SK-N-SH (cell line): ENCODE measurements at regions not wholly inside any gene's neighbourhood (a gene's known extent, or its start where the extent isn't known, plus 50 kb on each side); places are given as distances from the start of the nearest gene placed in this dataset.

Experiments
- CTCF ChIA-PET: fragments of 300-600, 350-600 bp; formaldehyde crosslinking; extraction: SDS; loops from one replicate; lab custom pipeline; 2021; lab: Yijun Ruan, JAX
- POLR2A ChIA-PET: fragments of 350-600 bp; sonication (Branson Sonifier 250); formaldehyde crosslinking; extraction: SDS; loops from one replicate; lab custom pipeline; 2020; ENCODE audit warnings: antibody characterized with exemption, inconsistent platforms; lab: Yijun Ruan, JAX
- DNase-seq: peaks from one replicate; pipeline ENCODE4 v3.0.0; 2012
- H2AFZ ChIP-seq: fragments of 200-600 bp; sonication (generic); 2 replicates; pipeline ENCODE4 v1.8.1; 2016; ENCODE audit warnings: antibody characterized with exemption, mild to moderate bottlenecking, low read depth
- H3F3A ChIP-seq: fragments of 200-600 bp; sonication (generic); replicated peaks from 2 replicates; pipeline ENCODE3; 2016; ENCODE audit warnings: antibody characterized with exemption, mild to moderate bottlenecking; ENCODE audit not compliant: insufficient read depth
- H3K27ac ChIP-seq, 2 experiments: fragments of 200-500 bp in 1 of 2; fragments of 200-600 bp in 1 of 2; sonication (Bioruptor generic) in 1 of 2; sonication (generic), shearing (Covaris generic) in 1 of 2; 2 replicates each; pipeline versions ENCODE4 v1.5.1 to v1.6.1; 2014 to 2016; ENCODE audit warnings: low read depth in 2 of 2, inconsistent platforms in 1 of 2, low read length in 1 of 2, mild to moderate bottlenecking in 1 of 2, mixed read lengths in 1 of 2
- H3K27me3 ChIP-seq: fragments of 200-600 bp; sonication (generic), shearing (Covaris generic); 2 replicates; pipeline ENCODE4 v1.6.1; 2016; ENCODE audit warnings: mixed run types; ENCODE audit not compliant: insufficient read depth
- H3K36me3 ChIP-seq, 2 experiments: fragments of 200-500 bp in 1 of 2; fragments of 200-600 bp in 1 of 2; sonication (Bioruptor generic) in 1 of 2; sonication (generic) in 1 of 2; replicated peaks in 1 of 2; 2 replicates each; pipeline versions ENCODE3 to v1.5.1; 2014 to 2016; ENCODE audit warnings: low read length in 1 of 2, mild to moderate bottlenecking in 1 of 2; ENCODE audit not compliant: insufficient read depth in 2 of 2, control insufficient read depth in 1 of 2
- H3K4me1 ChIP-seq, 2 experiments: fragments of 200-500 bp in 1 of 2; fragments of 200-600 bp in 1 of 2; sonication (Bioruptor generic) in 1 of 2; sonication (generic), shearing (Covaris generic) in 1 of 2; 2 replicates each; pipeline versions ENCODE4 v1.5.1 to v1.6.1; 2014 to 2016; ENCODE audit warnings: low read depth in 1 of 2, low read length in 1 of 2, mixed run types in 1 of 2; ENCODE audit not compliant: insufficient read depth in 2 of 2, control insufficient read depth in 1 of 2
- H3K4me2 ChIP-seq: fragments of 200-600 bp; sonication (generic), shearing (Covaris generic); 2 replicates; pipeline ENCODE4 v1.6.1; 2017; ENCODE audit warnings: mixed run types
- H3K4me3 ChIP-seq, 2 experiments: fragments of 200-500 bp in 1 of 2; fragments of 200-600 bp in 1 of 2; sonication (Bioruptor generic) in 1 of 2; sonication (generic), shearing (Covaris generic) in 1 of 2; 2 replicates each; pipeline versions ENCODE4 v1.5.1 to v1.8.1; 2014 to 2016; ENCODE audit warnings: low read depth in 2 of 2, inconsistent platforms in 1 of 2, low read length in 1 of 2, mild to moderate bottlenecking in 1 of 2, mixed read lengths in 1 of 2, moderate library complexity in 1 of 2
- H3K79me2 ChIP-seq: fragments of 200-600 bp; sonication (generic); 2 replicates; pipeline ENCODE4 v1.8.1; 2017; ENCODE audit warnings: mild to moderate bottlenecking; ENCODE audit not compliant: insufficient read depth
- H3K9ac ChIP-seq: fragments of 200-600 bp; sonication (generic); 2 replicates; pipeline ENCODE4 v1.6.1; 2017; ENCODE audit warnings: mixed run types
- H3K9me2 ChIP-seq: fragments of 200-600 bp; sonication (generic); 2 replicates; pipeline ENCODE4 v1.6.1; 2017; ENCODE audit warnings: mixed run types
- H3K9me3 ChIP-seq: fragments of 200-600 bp; sonication (generic); 2 replicates; pipeline ENCODE4 v1.6.1; 2017; ENCODE audit warnings: mixed run types, mild to moderate bottlenecking, moderate library complexity
- H4K20me1 ChIP-seq: fragments of 200-600 bp; sonication (generic); 2 replicates; pipeline ENCODE4 v1.6.1; 2017; ENCODE audit warnings: mild to moderate bottlenecking, mixed run types; ENCODE audit not compliant: insufficient read depth
- CHD2 ChIP-seq: fragments of 150-350 bp; IDR thresholded peaks from 2 replicates; pipeline ENCODE4 v1.6.1; 2018; ENCODE audit warnings: low read length; ENCODE audit not compliant: partially characterized antibody
- ELF1 ChIP-seq: IDR thresholded peaks from 2 replicates; pipeline ENCODE4 v1.4.0; 2012
- FOSL2 ChIP-seq: IDR thresholded peaks from 2 replicates; pipeline ENCODE4 v1.4.0; 2012; ENCODE audit warnings: low read depth, mild to moderate bottlenecking, moderate library complexity, borderline replicate concordance
- FOXJ3 ChIP-seq: sonication (generic); formaldehyde crosslinking; IDR thresholded peaks from 2 replicates; pipeline ENCODE4 v1.5.1; 2020; ENCODE audit warnings: mild to moderate bottlenecking, missing genetic modification reagents
- FOXM1 ChIP-seq: IDR thresholded peaks from 2 replicates; pipeline ENCODE4 v1.4.0; 2012; ENCODE audit warnings: low read depth, mild to moderate bottlenecking
- GATA2 ChIP-seq: sonication (generic); formaldehyde crosslinking; IDR thresholded peaks from 2 replicates; pipeline ENCODE4 v1.5.0; 2020; ENCODE audit warnings: mild to moderate bottlenecking, missing genetic modification reagents
- JUND ChIP-seq: IDR thresholded peaks from 2 replicates; pipeline ENCODE4 v1.4.0; 2012
- MEF2A ChIP-seq: IDR thresholded peaks from 2 replicates; pipeline ENCODE4 v1.4.0; 2012; ENCODE audit warnings: low read depth, borderline replicate concordance
- MXI1 ChIP-seq: IDR thresholded peaks from 2 replicates; pipeline ENCODE4 v1.6.1; 2012; ENCODE audit warnings: mild to moderate bottlenecking, low read depth, low read length, improper control_type of control experiment
- POLR2AphosphoS5 ChIP-seq: IDR thresholded peaks from 2 replicates; pipeline ENCODE4 v1.6.1; 2012; ENCODE audit warnings: low read depth, low read length
- REST ChIP-seq: IDR thresholded peaks from 2 replicates; pipeline ENCODE4 v1.6.1; 2012; ENCODE audit warnings: mild to moderate bottlenecking, low read depth, low read length, moderate library complexity
- SIN3A ChIP-seq: IDR thresholded peaks from 2 replicates; pipeline ENCODE4 v1.6.1; 2012; ENCODE audit warnings: low read depth, mild to moderate bottlenecking, low read length, moderate library complexity, borderline replicate concordance
- TAF1 ChIP-seq: IDR thresholded peaks from 2 replicates; pipeline ENCODE4 v1.6.1; 2012; ENCODE audit warnings: low read depth, mild to moderate bottlenecking, low read length, moderate library complexity, borderline replicate concordance
- TCF12 ChIP-seq: IDR thresholded peaks from 2 replicates; pipeline ENCODE4 v1.4.0; 2012
- TEAD4 ChIP-seq: IDR thresholded peaks from 2 replicates; pipeline ENCODE4 v1.4.0; 2012; ENCODE audit warnings: mild to moderate bottlenecking, borderline replicate concordance; ENCODE audit not compliant: insufficient read depth
- YY1 ChIP-seq: IDR thresholded peaks from 2 replicates; pipeline ENCODE4 v1.4.0; 2012; ENCODE audit warnings: low read depth, mild to moderate bottlenecking
- WGBS: methylation state at CpG from one replicate; pipeline ENCODE4 v1.1.6; 2017; ENCODE audit warnings: low lambda C conversion rate; 5-methylcytosine and 5-hydroxymethylcytosine counted together

GRCh38 chr2:147108548-147108947, 736.3 kb upstream of the ACVR2A start:
- H3K9me3 ChIP-seq: no peaks in the 10 kb centered on the region
- no peak overlapping the region for H3K27ac ChIP-seq
- H3K9ac ChIP-seq: no peak overlapping the region
- no peaks in the 10 kb centered on the region for H3K9me2 ChIP-seq
- no peaks in the 10 kb centered on the region for H3F3A ChIP-seq
- no peak overlapping the region for H3K4me3 ChIP-seq
- H3K27me3 ChIP-seq: no peaks in the 10 kb centered on the region
- TF ChIP-seq REST (no peak), FOSL2 (no peak), SIN3A (no peak), GATA2 (CRISPR knock-in tag) (no peak), TCF12 (no peak), POLR2AphosphoS5 (no peak), MXI1 (no peak), JUND (no peak), TAF1 (no peak), TEAD4 (no peak), YY1 (no peak), FOXJ3 (no peak), MEF2A (no peak)
- TF ChIP-seq, all 33 proteins: peak for 0
- Histone ChIP-seq H2AFZ (no peak overlapping the region), H3K4me2 (no peak overlapping the region), H4K20me1 (no peaks in the 10 kb centered on the region), H3K4me1 (no peaks in the 10 kb centered on the region), H3K36me3 (no peaks in the 10 kb centered on the region), H3K79me2 (no peaks in the 10 kb centered on the region)
- no peak for DNase-seq
- ChIA-PET CTCF (no interaction called here), POLR2A (no interaction called here)
- 26% methylated on average over 2 of the region's 2 CpGs for WGBS

GRCh38 chr2:147101941-147102790, 742.7 kb upstream of the ACVR2A start:
- no peaks in the 10 kb centered on the region for H3K27me3 ChIP-seq
- H3K79me2 ChIP-seq: no peaks in the 10 kb centered on the region
- H3K4me1 ChIP-seq: no peaks in the 10 kb centered on the region; a peak in 1 of 4 replicates
- 6% methylated on average over 5 of the region's 5 CpGs for WGBS
- TF ChIP-seq ELF1 (no peak), TEAD4 (no peak), FOXM1 (no peak), CHD2 (no peak)
- no peaks in the 10 kb centered on the region for H3K9me2 ChIP-seq
- CTCF ChIA-PET: interaction anchor here (1.3 kb wide), 1 partner anchor 19 kb away, joined by 5 read pairs; no protein-coding TSS in a partner anchor
- H3K9ac ChIP-seq: no peak overlapping the region
- H3K4me2 ChIP-seq: no peak overlapping the region
- no peak overlapping the region for H3K4me3 ChIP-seq
- no peaks in the 10 kb centered on the region for H3K36me3 ChIP-seq
- no peak overlapping the region for H3K27ac ChIP-seq
- no peaks in the 10 kb centered on the region for H4K20me1 ChIP-seq
- H3K9me3 ChIP-seq: no peaks in the 10 kb centered on the region
- H3F3A ChIP-seq: no peaks in the 10 kb centered on the region
- no peak for DNase-seq
- POLR2A ChIA-PET: no interaction called here
- no peak overlapping the region for H2AFZ ChIP-seq
